WTC11 (cell line): ENCODE measurements at regions not wholly inside any gene's neighbourhood (a gene's known extent, or its start where the extent isn't known, plus 50 kb on each side); places are given as distances from the start of the nearest gene placed in this dataset.

Source experiments
- ATAC-seq: fragments of 200-7000 bp; cut with Tn5 transposase; 2 replicates; pipeline ENCODE4 v1.10.0; 2021; ENCODE audit warnings: mild to moderate bottlenecking, moderate library complexity
- CTCF ChIA-PET: fragments of 300-600 bp; sonication (Branson Sonifier 250); formaldehyde crosslinking; loops from one replicate; lab custom pipeline; 2021; ENCODE audit warnings: antibody characterized with exemption; lab: Charles Lee
- POLR2A ChIA-PET: fragments of 350-600 bp; sonication (Branson Sonifier 250); formaldehyde crosslinking; loops from one replicate; lab custom pipeline; 2021; ENCODE audit warnings: antibody characterized with exemption; lab: Charles Lee
- DNase-seq: peaks from one replicate; pipeline ENCODE4 v3.0.0; 2021; ENCODE audit warnings: low spot score
- H3K27ac Mint-ChIP-seq: 2 replicates; pipeline ENCODE4 v1.8.0; 2021; ENCODE audit warnings: mixed read lengths
- H3K27me3 Mint-ChIP-seq: 2 replicates; pipeline ENCODE4 v1.8.0; 2021; ENCODE audit warnings: low read depth, mild to moderate bottlenecking, moderate library complexity, mixed read lengths
- H3K36me3 Mint-ChIP-seq: 2 replicates; pipeline ENCODE4 v1.8.0; 2021; ENCODE audit warnings: mixed read lengths
- H3K4me1 Mint-ChIP-seq: 2 replicates; pipeline ENCODE4 v1.8.0; 2022; ENCODE audit warnings: mixed read lengths
- H3K4me3 Mint-ChIP-seq: 2 replicates; pipeline ENCODE4 v1.8.0; 2021; ENCODE audit warnings: mild to moderate bottlenecking, moderate library complexity, mixed read lengths
- H3K9me3 Mint-ChIP-seq: 2 replicates; pipeline ENCODE4 v1.8.0; 2021; ENCODE audit warnings: mixed read lengths
- CTCF ChIP-seq: fragments of 200-600 bp; IDR thresholded peaks from 2 replicates; pipeline ENCODE4 v1.8.0; 2022; ENCODE audit warnings: antibody characterized with exemption
- EMX1 ChIP-seq: fragments of 250-450 bp; sonication (Bioruptor Pico); IDR thresholded peaks from 2 replicates; pipeline ENCODE4 v1.8.0; 2021; ENCODE audit warnings: mild to moderate bottlenecking
- ETV6 ChIP-seq: sonication (generic); formaldehyde crosslinking; IDR thresholded peaks from 2 replicates; pipeline ENCODE4 v1.8.1; 2022; ENCODE audit warnings: mild to moderate bottlenecking, missing genetic modification reagents
- FOXJ3 ChIP-seq: sonication (generic); formaldehyde crosslinking; IDR thresholded peaks from 2 replicates; pipeline ENCODE4 v1.9.0; 2021; ENCODE audit warnings: missing genetic modification reagents, mild to moderate bottlenecking, borderline replicate concordance
- FOXP1 ChIP-seq: sonication (generic); formaldehyde crosslinking; IDR thresholded peaks from 2 replicates; pipeline ENCODE4 v1.8.0; 2022; ENCODE audit warnings: missing genetic modification reagents, mild to moderate bottlenecking, moderate library complexity, borderline replicate concordance
- NFATC4 ChIP-seq: fragments of 250-450 bp; sonication (Bioruptor Pico); IDR thresholded peaks from 2 replicates; pipeline ENCODE4 v1.9.0; 2021; ENCODE audit warnings: mild to moderate bottlenecking
- NFYB ChIP-seq: sonication (generic); formaldehyde crosslinking; conservative IDR thresholded peaks from 2 replicates; pipeline ENCODE4 v1.8.0; 2022; ENCODE audit warnings: low read depth, missing genetic modification reagents
- NR3C1 ChIP-seq: sonication (generic); formaldehyde crosslinking; conservative IDR thresholded peaks from 2 replicates; pipeline ENCODE4 v1.8.1; 2023; ENCODE audit warnings: low read depth, mild to moderate bottlenecking, missing genetic modification reagents
- PRRX2 ChIP-seq: fragments of 250-450 bp; sonication (Bioruptor Pico); IDR thresholded peaks from 2 replicates; pipeline ENCODE4 v1.8.0; 2021; ENCODE audit warnings: mild to moderate bottlenecking
- SMAD3 ChIP-seq: sonication (generic); formaldehyde crosslinking; IDR thresholded peaks from 2 replicates; pipeline ENCODE4 v1.8.0; 2022; ENCODE audit warnings: missing genetic modification reagents, mild to moderate bottlenecking, borderline replicate concordance
- TCF7 ChIP-seq: sonication (generic); formaldehyde crosslinking; IDR thresholded peaks from 2 replicates; pipeline ENCODE4 v1.8.0; 2022; ENCODE audit warnings: mild to moderate bottlenecking, low read depth, missing genetic modification reagents, moderate library complexity
- TEAD1 ChIP-seq: sonication (generic); formaldehyde crosslinking; IDR thresholded peaks from 2 replicates; pipeline ENCODE4 v1.8.0; 2022; ENCODE audit warnings: mild to moderate bottlenecking, missing genetic modification reagents
- ZBTB21 ChIP-seq: sonication (generic); formaldehyde crosslinking; IDR thresholded peaks from 2 replicates; pipeline ENCODE4 v1.8.1; 2023; ENCODE audit warnings: mild to moderate bottlenecking, missing genetic modification reagents, borderline replicate concordance
- ZNF317 ChIP-seq: sonication (generic); formaldehyde crosslinking; IDR thresholded peaks from 2 replicates; pipeline ENCODE4 v1.8.1; 2023; ENCODE audit warnings: low read depth, mild to moderate bottlenecking, moderate library complexity, missing genetic modification reagents, borderline replicate concordance
- ZNF396 ChIP-seq: fragments of 250-450 bp; sonication (Bioruptor Pico); IDR thresholded peaks from 2 replicates; pipeline ENCODE4 v1.8.0; 2021; ENCODE audit warnings: mild to moderate bottlenecking, moderate library complexity, borderline replicate concordance
- ZNF416 ChIP-seq: fragments of 250-450 bp; sonication (Bioruptor Pico); IDR thresholded peaks from 2 replicates; pipeline ENCODE4 v1.9.0; 2021; ENCODE audit warnings: mild to moderate bottlenecking, inconsistent platforms
- TF ChIP-seq, protein P1 (sequence below): sonication (generic); formaldehyde crosslinking; IDR thresholded peaks from 2 replicates; pipeline ENCODE4 v1.8.0; 2023; ENCODE audit warnings: missing genetic modification reagents
- TF ChIP-seq, protein P2 (sequence below): sonication (generic); formaldehyde crosslinking; IDR thresholded peaks from 2 replicates; pipeline ENCODE4 v1.8.1; 2023; ENCODE audit warnings: mild to moderate bottlenecking, moderate library complexity, missing genetic modification reagents
- TF ChIP-seq, protein P3 (sequence below): sonication (generic); formaldehyde crosslinking; IDR thresholded peaks from 2 replicates; pipeline ENCODE4 v1.8.0; 2023; ENCODE audit warnings: missing genetic modification reagents, mild to moderate bottlenecking, borderline replicate concordance
- TF ChIP-seq, protein P4 (sequence below): sonication (generic); formaldehyde crosslinking; IDR thresholded peaks from 2 replicates; pipeline ENCODE4 v1.8.0; 2022; ENCODE audit warnings: missing genetic modification reagents
- TF ChIP-seq, protein P5 (sequence below): sonication (generic); formaldehyde crosslinking; IDR thresholded peaks from 2 replicates; pipeline ENCODE4 v1.8.0; 2022; ENCODE audit warnings: mild to moderate bottlenecking, missing genetic modification reagents

GRCh38 chr2:556485-556884 lies 120.7 kb downstream of the TMEM18 start:
- Mint-ChIP-seq H3K9me3 (no peaks in the 10 kb centered on the region), H3K27ac (no peak overlapping the region), H3K36me3 (no peaks in the 10 kb centered on the region), H3K4me3 (no peak overlapping the region), H3K4me1 (peaks cover 13% of the 10 kb centered on the region), H3K27me3 (peaks cover 6% of the 10 kb centered on the region; the same call in 1 of the 2 replicates)
- ChIA-PET POLR2A (no interaction called here), CTCF (interaction anchor here (1.0 kb wide), 1 partner anchor 8 kb away, joined by 3 read pairs; no protein-coding TSS in a partner anchor)
- no peak for DNase-seq
- TF ChIP-seq PRRX2, result no peak
- no peak for TF ChIP-seq FOXJ3
- no peak for TF ChIP-seq ZNF416 (CRISPR knock-in tag)
- TF ChIP-seq TEAD1, result no peak
- TF ChIP-seq CTCF, result no peak
- TF ChIP-seq SMAD3 (CRISPR knock-in tag), result no peak
- no peak for TF ChIP-seq ETV6
- TF ChIP-seq, protein P1, sequence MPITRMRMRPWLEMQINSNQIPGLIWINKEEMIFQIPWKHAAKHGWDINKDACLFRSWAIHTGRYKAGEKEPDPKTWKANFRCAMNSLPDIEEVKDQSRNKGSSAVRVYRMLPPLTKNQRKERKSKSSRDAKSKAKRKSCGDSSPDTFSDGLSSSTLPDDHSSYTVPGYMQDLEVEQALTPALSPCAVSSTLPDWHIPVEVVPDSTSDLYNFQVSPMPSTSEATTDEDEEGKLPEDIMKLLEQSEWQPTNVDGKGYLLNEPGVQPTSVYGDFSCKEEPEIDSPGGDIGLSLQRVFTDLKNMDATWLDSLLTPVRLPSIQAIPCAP, result no peak
- TF ChIP-seq ZBTB21, result no peak
- TF ChIP-seq, protein P2, sequence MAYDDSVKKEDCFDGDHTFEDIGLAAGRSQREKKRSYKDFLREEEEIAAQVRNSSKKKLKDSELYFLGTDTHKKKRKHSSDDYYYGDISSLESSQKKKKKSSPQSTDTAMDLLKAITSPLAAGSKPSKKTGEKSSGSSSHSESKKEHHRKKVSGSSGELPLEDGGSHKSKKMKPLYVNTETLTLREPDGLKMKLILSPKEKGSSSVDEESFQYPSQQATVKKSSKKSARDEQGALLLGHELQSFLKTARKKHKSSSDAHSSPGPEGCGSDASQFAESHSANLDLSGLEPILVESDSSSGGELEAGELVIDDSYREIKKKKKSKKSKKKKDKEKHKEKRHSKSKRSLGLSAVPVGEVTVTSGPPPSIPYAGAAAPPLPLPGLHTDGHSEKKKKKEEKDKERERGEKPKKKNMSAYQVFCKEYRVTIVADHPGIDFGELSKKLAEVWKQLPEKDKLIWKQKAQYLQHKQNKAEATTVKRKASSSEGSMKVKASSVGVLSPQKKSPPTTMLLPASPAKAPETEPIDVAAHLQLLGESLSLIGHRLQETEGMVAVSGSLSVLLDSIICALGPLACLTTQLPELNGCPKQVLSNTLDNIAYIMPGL (CRISPR knock-in tag), result no peak
- TF ChIP-seq NR3C1 (CRISPR knock-in tag), result no peak
- no peak for ATAC-seq

- H3K4me1 Mint-ChIP-seq, result peaks cover 15% of the 10 kb centered on the region
- DNase-seq, result no peak
- no peaks in the 10 kb centered on the region for H3K9me3 Mint-ChIP-seq
- no peak overlapping the region for H3K27ac Mint-ChIP-seq
- no peak overlapping the region for H3K4me3 Mint-ChIP-seq
- no peak for ATAC-seq
- peaks cover 6% of the 10 kb centered on the region; the same call in 1 of the 2 replicates for H3K27me3 Mint-ChIP-seq
- no peaks in the 10 kb centered on the region for H3K36me3 Mint-ChIP-seq
- ChIA-PET POLR2A (no interaction called here), CTCF (interaction anchor here (1.0 kb wide), 1 partner anchor 9 kb away, joined by 3 read pairs; no protein-coding TSS in a partner anchor)
- TF ChIP-seq, protein P3, sequence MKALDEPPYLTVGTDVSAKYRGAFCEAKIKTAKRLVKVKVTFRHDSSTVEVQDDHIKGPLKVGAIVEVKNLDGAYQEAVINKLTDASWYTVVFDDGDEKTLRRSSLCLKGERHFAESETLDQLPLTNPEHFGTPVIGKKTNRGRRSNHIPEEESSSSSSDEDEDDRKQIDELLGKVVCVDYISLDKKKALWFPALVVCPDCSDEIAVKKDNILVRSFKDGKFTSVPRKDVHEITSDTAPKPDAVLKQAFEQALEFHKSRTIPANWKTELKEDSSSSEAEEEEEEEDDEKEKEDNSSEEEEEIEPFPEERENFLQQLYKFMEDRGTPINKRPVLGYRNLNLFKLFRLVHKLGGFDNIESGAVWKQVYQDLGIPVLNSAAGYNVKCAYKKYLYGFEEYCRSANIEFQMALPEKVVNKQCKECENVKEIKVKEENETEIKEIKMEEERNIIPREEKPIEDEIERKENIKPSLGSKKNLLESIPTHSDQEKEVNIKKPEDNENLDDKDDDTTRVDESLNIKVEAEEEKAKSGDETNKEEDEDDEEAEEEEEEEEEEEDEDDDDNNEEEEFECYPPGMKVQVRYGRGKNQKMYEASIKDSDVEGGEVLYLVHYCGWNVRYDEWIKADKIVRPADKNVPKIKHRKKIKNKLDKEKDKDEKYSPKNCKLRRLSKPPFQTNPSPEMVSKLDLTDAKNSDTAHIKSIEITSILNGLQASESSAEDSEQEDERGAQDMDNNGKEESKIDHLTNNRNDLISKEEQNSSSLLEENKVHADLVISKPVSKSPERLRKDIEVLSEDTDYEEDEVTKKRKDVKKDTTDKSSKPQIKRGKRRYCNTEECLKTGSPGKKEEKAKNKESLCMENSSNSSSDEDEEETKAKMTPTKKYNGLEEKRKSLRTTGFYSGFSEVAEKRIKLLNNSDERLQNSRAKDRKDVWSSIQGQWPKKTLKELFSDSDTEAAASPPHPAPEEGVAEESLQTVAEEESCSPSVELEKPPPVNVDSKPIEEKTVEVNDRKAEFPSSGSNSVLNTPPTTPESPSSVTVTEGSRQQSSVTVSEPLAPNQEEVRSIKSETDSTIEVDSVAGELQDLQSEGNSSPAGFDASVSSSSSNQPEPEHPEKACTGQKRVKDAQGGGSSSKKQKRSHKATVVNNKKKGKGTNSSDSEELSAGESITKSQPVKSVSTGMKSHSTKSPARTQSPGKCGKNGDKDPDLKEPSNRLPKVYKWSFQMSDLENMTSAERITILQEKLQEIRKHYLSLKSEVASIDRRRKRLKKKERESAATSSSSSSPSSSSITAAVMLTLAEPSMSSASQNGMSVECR (CRISPR knock-in tag), result no peak
- TF ChIP-seq NFYB (CRISPR knock-in tag), result no peak
- no peak for TF ChIP-seq ZNF396 (CRISPR knock-in tag)
- TF ChIP-seq NFATC4, result no peak
- TF ChIP-seq, protein P4, sequence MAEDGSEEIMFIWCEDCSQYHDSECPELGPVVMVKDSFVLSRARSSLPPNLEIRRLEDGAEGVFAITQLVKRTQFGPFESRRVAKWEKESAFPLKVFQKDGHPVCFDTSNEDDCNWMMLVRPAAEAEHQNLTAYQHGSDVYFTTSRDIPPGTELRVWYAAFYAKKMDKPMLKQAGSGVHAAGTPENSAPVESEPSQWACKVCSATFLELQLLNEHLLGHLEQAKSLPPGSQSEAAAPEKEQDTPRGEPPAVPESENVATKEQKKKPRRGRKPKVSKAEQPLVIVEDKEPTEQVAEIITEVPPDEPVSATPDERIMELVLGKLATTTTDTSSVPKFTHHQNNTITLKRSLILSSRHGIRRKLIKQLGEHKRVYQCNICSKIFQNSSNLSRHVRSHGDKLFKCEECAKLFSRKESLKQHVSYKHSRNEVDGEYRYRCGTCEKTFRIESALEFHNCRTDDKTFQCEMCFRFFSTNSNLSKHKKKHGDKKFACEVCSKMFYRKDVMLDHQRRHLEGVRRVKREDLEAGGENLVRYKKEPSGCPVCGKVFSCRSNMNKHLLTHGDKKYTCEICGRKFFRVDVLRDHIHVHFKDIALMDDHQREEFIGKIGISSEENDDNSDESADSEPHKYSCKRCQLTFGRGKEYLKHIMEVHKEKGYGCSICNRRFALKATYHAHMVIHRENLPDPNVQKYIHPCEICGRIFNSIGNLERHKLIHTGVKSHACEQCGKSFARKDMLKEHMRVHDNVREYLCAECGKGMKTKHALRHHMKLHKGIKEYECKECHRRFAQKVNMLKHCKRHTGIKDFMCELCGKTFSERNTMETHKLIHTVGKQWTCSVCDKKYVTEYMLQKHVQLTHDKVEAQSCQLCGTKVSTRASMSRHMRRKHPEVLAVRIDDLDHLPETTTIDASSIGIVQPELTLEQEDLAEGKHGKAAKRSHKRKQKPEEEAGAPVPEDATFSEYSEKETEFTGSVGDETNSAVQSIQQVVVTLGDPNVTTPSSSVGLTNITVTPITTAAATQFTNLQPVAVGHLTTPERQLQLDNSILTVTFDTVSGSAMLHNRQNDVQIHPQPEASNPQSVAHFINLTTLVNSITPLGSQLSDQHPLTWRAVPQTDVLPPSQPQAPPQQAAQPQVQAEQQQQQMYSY (CRISPR knock-in tag), result no peak
- no peak for TF ChIP-seq TCF7 (CRISPR knock-in tag)
- no peak for TF ChIP-seq EMX1 (CRISPR knock-in tag)
- TF ChIP-seq FOXP1 (CRISPR knock-in tag), result no peak
- TF ChIP-seq, protein P5, sequence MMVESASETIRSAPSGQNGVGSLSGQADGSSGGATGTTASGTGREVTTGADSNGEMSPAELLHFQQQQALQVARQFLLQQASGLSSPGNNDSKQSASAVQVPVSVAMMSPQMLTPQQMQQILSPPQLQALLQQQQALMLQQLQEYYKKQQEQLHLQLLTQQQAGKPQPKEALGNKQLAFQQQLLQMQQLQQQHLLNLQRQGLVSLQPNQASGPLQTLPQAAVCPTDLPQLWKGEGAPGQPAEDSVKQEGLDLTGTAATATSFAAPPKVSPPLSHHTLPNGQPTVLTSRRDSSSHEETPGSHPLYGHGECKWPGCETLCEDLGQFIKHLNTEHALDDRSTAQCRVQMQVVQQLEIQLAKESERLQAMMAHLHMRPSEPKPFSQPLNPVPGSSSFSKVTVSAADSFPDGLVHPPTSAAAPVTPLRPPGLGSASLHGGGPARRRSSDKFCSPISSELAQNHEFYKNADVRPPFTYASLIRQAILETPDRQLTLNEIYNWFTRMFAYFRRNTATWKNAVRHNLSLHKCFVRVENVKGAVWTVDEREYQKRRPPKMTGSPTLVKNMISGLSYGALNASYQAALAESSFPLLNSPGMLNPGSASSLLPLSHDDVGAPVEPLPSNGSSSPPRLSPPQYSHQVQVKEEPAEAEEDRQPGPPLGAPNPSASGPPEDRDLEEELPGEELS (CRISPR knock-in tag), result no peak
- TF ChIP-seq ZNF317 (CRISPR knock-in tag), result no peak
Measured at GRCh38 chr2:555164-555922, 121.9 kb downstream of the TMEM18 start.
